SK-N-SH treated with all-trans-retinoic acid at 6 μM for 48 hours (cell line): ENCODE measurements at regions not wholly inside any gene's neighbourhood (a gene's known extent, or its start where the extent isn't known, plus 50 kb on each side); places are given as distances from the start of the nearest gene placed in this dataset.

Experiments used
- ATAC-seq: fragments of 200-7000 bp; cut with Tn5 transposase; 3 replicates; pipeline ENCODE4 v1.9.1; 2020; ENCODE audit warnings: mild to moderate bottlenecking, moderate library complexity
- ARNTL ChIP-seq: fragments of 450-650 bp; formaldehyde crosslinking; IDR thresholded peaks from 2 replicates; pipeline ENCODE4 v1.5.0; 2020; ENCODE audit warnings: low read depth, mild to moderate bottlenecking, moderate library complexity, borderline replicate concordance
- BACH2 ChIP-seq: fragments of 250-450 bp; sonication (Bioruptor Pico); IDR thresholded peaks from 2 replicates; pipeline ENCODE4 v1.9.0; 2021; ENCODE audit warnings: mild to moderate bottlenecking, borderline replicate concordance
- ESRRG ChIP-seq: fragments of 250-450 bp; sonication (Bioruptor Pico); IDR thresholded peaks from 2 replicates; pipeline ENCODE4 v1.6.1; 2021; ENCODE audit warnings: mild to moderate bottlenecking
- GLIS3 ChIP-seq: fragments of 250-450 bp; sonication (Bioruptor Pico); IDR thresholded peaks from 2 replicates; pipeline ENCODE4 v1.5.0; 2020; ENCODE audit warnings: mild to moderate bottlenecking, moderate library complexity
- ISL1 ChIP-seq: fragments of 250-450 bp; sonication (Bioruptor Pico); IDR thresholded peaks from 2 replicates; pipeline ENCODE4 v2.1.2; 2022; ENCODE audit warnings: mild to moderate bottlenecking, moderate library complexity
- OSR1 ChIP-seq: fragments of 250-450 bp; sonication (Bioruptor Pico); IDR thresholded peaks from 2 replicates; pipeline ENCODE4 v1.8.0; 2022; ENCODE audit warnings: moderate library complexity, mild to moderate bottlenecking, inconsistent platforms
- PPARA ChIP-seq: fragments of 250-450 bp; sonication (Bioruptor Pico); IDR thresholded peaks from 2 replicates; pipeline ENCODE4 v1.5.0; 2020; ENCODE audit warnings: mild to moderate bottlenecking, borderline replicate concordance
- SNAI2 ChIP-seq: fragments of 250-450 bp; sonication (Bioruptor Pico); IDR thresholded peaks from 2 replicates; pipeline ENCODE4 v1.5.0; 2020; ENCODE audit warnings: mild to moderate bottlenecking, moderate library complexity
- TCF4 ChIP-seq: fragments of 250-450 bp; sonication (Bioruptor Pico); IDR thresholded peaks from 2 replicates; pipeline ENCODE4 v1.8.0; 2021; ENCODE audit warnings: mild to moderate bottlenecking, moderate library complexity, borderline replicate concordance
- ZC3H10 ChIP-seq: fragments of 250-450 bp; sonication (Bioruptor Pico); IDR thresholded peaks from 2 replicates; pipeline ENCODE4 v1.5.1; 2021; ENCODE audit warnings: mild to moderate bottlenecking, moderate library complexity
- ZFP3 ChIP-seq: fragments of 250-450 bp; sonication (Bioruptor Pico); IDR thresholded peaks from 2 replicates; pipeline ENCODE4 v1.5.0; 2020; ENCODE audit warnings: mild to moderate bottlenecking, moderate library complexity
- ZFP30 ChIP-seq: fragments of 450-650 bp; formaldehyde crosslinking; IDR thresholded peaks from 2 replicates; pipeline ENCODE4 v1.5.0; 2022; ENCODE audit warnings: mild to moderate bottlenecking, moderate library complexity
- ZNF565 ChIP-seq: fragments of 450-650 bp; formaldehyde crosslinking; conservative IDR thresholded peaks from 2 replicates; pipeline ENCODE4 v1.5.0; 2020; ENCODE audit warnings: low read depth, mild to moderate bottlenecking, moderate library complexity
- ZNF8 ChIP-seq: fragments of 450-650 bp; formaldehyde crosslinking; IDR thresholded peaks from 2 replicates; pipeline ENCODE4 v1.5.0; 2020; ENCODE audit warnings: mild to moderate bottlenecking, moderate library complexity
- TF ChIP-seq, protein P1 (sequence below): fragments of 250-450 bp; sonication (Bioruptor Pico); IDR thresholded peaks from 2 replicates; pipeline ENCODE4 v1.8.0; 2021; ENCODE audit warnings: low read depth, mild to moderate bottlenecking, moderate library complexity, borderline replicate concordance
- TF ChIP-seq, protein P2 (sequence below): fragments of 250-450 bp; sonication (Bioruptor Pico); IDR thresholded peaks from 2 replicates; pipeline ENCODE4 v1.5.1; 2021; ENCODE audit warnings: mild to moderate bottlenecking, moderate library complexity
- TF ChIP-seq, protein P3 (sequence below): fragments of 250-450 bp; sonication (Bioruptor Pico); IDR thresholded peaks from 2 replicates; pipeline ENCODE4 v1.5.1; 2020; ENCODE audit warnings: low read depth, mild to moderate bottlenecking, moderate library complexity
- TF ChIP-seq, protein P4 (sequence below): fragments of 250-450 bp; sonication (Bioruptor Pico); IDR thresholded peaks from 2 replicates; pipeline ENCODE4 v1.5.0; 2020; ENCODE audit warnings: mild to moderate bottlenecking, moderate library complexity
- TF ChIP-seq, protein P5 (sequence below): fragments of 250-450 bp; sonication (Bioruptor Pico); IDR thresholded peaks from 2 replicates; pipeline ENCODE4 v1.8.0; 2020; ENCODE audit warnings: mild to moderate bottlenecking, moderate library complexity, borderline replicate concordance

DNA sequence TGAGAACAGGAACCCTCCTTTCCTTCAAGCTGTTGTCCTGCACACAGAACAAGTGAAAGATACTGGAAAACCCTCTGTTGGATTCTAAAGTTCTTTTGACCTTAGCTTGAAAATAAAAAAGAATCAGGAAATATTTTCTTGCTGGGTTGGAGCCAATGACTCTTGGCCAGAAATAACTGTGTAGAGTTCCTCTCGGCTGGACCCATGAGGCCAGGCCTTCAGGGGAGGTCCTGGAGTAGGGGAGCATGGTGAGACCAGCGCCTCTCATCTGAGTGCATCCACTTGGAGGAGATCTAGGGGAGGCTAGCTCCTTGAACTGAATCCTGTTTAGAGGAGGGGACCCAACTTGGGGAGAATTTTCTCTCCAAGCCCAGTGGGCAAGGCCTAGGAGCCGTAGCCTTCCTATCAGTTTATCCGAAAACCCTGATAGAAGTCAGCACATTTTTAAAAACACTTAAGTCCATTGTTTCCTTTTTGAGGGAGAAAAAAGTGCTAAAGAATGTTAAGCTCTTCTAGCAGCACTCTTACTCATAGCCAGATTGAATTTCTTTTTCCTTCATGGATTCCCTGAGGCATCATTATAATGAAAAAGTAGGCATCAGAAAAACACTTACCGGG is 635.7 kb upstream of the ANKRD30A start (continued):
- TF ChIP-seq SNAI2 (no peak), TCF4 (CRISPR knock-in tag) (no peak), ZC3H10 (CRISPR knock-in tag) (no peak), GLIS3 (CRISPR knock-in tag) (no peak)
- TF ChIP-seq, protein P1, sequence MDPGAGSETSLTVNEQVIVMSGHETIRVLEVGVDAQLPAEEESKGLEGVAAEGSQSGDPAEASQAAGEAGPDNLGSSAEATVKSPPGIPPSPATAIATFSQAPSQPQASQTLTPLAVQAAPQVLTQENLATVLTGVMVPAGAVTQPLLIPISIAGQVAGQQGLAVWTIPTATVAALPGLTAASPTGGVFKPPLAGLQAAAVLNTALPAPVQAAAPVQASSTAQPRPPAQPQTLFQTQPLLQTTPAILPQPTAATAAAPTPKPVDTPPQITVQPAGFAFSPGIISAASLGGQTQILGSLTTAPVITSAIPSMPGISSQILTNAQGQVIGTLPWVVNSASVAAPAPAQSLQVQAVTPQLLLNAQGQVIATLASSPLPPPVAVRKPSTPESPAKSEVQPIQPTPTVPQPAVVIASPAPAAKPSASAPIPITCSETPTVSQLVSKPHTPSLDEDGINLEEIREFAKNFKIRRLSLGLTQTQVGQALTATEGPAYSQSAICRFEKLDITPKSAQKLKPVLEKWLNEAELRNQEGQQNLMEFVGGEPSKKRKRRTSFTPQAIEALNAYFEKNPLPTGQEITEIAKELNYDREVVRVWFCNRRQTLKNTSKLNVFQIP (CRISPR knock-in tag) = no peak
- TF ChIP-seq, protein P2, sequence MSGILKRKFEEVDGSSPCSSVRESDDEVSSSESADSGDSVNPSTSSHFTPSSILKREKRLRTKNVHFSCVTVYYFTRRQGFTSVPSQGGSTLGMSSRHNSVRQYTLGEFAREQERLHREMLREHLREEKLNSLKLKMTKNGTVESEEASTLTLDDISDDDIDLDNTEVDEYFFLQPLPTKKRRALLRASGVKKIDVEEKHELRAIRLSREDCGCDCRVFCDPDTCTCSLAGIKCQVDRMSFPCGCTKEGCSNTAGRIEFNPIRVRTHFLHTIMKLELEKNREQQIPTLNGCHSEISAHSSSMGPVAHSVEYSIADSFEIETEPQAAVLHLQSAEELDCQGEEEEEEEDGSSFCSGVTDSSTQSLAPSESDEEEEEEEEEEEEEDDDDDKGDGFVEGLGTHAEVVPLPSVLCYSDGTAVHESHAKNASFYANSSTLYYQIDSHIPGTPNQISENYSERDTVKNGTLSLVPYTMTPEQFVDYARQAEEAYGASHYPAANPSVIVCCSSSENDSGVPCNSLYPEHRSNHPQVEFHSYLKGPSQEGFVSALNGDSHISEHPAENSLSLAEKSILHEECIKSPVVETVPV = no peak

DNA sequence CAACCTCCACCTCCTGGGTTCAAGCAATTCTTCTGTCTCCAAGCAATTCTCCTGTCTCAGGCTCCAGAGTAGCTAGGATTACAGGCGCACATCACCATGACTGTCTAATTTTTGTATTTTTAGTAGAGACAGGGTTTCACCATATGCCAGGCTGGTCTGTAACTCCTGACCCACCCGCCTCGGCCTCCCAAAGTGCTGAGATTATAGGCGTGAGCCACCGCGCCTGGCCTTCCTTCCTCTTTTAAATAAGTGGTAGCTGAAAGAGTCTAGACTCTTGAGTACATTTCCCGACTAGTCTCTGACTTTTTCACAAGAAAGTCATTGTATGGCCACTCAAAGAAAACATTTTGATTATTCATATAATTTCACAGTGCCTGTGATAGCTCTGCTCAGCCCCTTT is 636.2 kb upstream of the ANKRD30A start:
- TF ChIP-seq, protein P1 (CRISPR knock-in tag) = no peak
- TF ChIP-seq BACH2 (CRISPR knock-in tag) (no peak), OSR1 (no peak), ZNF8 (no peak), ZNF565 (CRISPR knock-in tag) (no peak), ZFP3 (no peak), ZFP30 (CRISPR knock-in tag) (no peak), TCF4 (CRISPR knock-in tag) (no peak), GLIS3 (CRISPR knock-in tag) (no peak), PPARA (CRISPR knock-in tag) (no peak), ARNTL (CRISPR knock-in tag) (no peak)
- TF ChIP-seq, protein P3, sequence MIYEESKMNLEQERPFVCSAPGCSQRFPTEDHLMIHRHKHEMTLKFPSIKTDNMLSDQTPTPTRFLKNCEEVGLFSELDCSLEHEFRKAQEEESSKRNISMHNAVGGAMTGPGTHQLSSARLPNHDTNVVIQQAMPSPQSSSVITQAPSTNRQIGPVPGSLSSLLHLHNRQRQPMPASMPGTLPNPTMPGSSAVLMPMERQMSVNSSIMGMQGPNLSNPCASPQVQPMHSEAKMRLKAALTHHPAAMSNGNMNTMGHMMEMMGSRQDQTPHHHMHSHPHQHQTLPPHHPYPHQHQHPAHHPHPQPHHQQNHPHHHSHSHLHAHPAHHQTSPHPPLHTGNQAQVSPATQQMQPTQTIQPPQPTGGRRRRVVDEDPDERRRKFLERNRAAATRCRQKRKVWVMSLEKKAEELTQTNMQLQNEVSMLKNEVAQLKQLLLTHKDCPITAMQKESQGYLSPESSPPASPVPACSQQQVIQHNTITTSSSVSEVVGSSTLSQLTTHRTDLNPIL (CRISPR knock-in tag) = no peak
- TF ChIP-seq, protein P4, sequence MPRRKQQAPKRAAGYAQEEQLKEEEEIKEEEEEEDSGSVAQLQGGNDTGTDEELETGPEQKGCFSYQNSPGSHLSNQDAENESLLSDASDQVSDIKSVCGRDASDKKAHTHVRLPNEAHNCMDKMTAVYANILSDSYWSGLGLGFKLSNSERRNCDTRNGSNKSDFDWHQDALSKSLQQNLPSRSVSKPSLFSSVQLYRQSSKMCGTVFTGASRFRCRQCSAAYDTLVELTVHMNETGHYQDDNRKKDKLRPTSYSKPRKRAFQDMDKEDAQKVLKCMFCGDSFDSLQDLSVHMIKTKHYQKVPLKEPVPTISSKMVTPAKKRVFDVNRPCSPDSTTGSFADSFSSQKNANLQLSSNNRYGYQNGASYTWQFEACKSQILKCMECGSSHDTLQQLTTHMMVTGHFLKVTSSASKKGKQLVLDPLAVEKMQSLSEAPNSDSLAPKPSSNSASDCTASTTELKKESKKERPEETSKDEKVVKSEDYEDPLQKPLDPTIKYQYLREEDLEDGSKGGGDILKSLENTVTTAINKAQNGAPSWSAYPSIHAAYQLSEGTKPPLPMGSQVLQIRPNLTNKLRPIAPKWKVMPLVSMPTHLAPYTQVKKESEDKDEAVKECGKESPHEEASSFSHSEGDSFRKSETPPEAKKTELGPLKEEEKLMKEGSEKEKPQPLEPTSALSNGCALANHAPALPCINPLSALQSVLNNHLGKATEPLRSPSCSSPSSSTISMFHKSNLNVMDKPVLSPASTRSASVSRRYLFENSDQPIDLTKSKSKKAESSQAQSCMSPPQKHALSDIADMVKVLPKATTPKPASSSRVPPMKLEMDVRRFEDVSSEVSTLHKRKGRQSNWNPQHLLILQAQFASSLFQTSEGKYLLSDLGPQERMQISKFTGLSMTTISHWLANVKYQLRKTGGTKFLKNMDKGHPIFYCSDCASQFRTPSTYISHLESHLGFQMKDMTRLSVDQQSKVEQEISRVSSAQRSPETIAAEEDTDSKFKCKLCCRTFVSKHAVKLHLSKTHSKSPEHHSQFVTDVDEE (CRISPR knock-in tag) = no peak
- TF ChIP-seq, protein P2 = no peak
- no peak for ATAC-seq

DNA sequence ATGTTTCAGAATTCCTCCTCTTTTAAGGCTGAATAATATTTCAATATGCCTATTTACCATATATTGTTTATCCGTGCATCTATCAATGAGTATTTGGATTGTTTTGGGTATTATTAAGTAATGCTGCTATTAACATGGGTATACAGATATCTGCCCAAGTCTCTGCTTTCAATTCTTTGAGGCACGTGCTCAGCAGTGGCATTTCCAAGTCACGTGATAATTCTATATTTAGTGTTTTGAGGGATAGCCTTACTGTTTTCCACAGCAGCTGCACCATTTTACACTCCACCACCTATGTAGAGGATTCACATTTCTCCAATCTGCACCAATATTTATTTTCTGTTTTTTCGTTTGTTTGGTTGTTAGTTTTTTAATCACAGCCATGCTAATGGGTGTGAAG is 636.8 kb upstream of the ANKRD30A start:
- ATAC-seq = no peak
- no peak for TF ChIP-seq ZFP30 (CRISPR knock-in tag)
- no peak for TF ChIP-seq SNAI2
- no peak for TF ChIP-seq ESRRG (CRISPR knock-in tag)
- TF ChIP-seq ZC3H10 (CRISPR knock-in tag) = no peak
- TF ChIP-seq OSR1 = no peak
- TF ChIP-seq, protein P1 (CRISPR knock-in tag) = no peak
- no peak for TF ChIP-seq ZNF8
- no peak for TF ChIP-seq ISL1
- TF ChIP-seq, protein P4 (CRISPR knock-in tag) = no peak
- TF ChIP-seq, protein P5, sequence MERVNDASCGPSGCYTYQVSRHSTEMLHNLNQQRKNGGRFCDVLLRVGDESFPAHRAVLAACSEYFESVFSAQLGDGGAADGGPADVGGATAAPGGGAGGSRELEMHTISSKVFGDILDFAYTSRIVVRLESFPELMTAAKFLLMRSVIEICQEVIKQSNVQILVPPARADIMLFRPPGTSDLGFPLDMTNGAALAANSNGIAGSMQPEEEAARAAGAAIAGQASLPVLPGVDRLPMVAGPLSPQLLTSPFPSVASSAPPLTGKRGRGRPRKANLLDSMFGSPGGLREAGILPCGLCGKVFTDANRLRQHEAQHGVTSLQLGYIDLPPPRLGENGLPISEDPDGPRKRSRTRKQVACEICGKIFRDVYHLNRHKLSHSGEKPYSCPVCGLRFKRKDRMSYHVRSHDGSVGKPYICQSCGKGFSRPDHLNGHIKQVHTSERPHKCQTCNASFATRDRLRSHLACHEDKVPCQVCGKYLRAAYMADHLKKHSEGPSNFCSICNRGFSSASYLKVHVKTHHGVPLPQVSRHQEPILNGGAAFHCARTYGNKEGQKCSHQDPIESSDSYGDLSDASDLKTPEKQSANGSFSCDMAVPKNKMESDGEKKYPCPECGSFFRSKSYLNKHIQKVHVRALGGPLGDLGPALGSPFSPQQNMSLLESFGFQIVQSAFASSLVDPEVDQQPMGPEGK (CRISPR knock-in tag) = no peak
